ENCODE measurements at regions not wholly inside any gene's neighbourhood (a gene's known extent, or its start where the extent isn't known, plus 50 kb on each side); places are given as distances from the start of the nearest gene placed in this dataset.

DNA sequence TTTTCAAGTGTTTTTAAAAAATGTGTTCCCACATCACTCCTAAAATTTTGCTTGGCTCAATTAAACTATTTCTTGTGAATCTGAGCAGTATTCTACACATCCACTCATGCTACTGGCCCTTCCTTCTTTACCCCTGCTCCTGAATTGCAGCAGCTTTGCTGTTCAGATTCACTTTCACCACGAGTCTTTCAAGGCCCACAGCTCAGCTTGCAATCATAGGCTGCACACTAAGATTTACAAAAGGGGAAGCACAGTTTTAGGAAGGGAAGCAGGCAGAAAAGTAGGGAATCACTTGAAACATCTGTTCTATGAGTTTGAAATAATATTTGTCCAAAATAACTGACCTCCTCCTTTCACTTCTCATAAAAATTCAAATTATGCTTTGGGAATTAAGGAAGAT lies 70.9 kb upstream of the EDEM3 start:
- no peaks in the 10 kb centered on the region for H3K9me3 ChIP-seq (ENCODE audit: control insufficient read depth, insufficient read depth, low read length)
- no peaks in the 10 kb centered on the region for H3F3A ChIP-seq (ENCODE audit: control insufficient read depth, insufficient read depth)
- no peaks in the 10 kb centered on the region for H3K9me2 ChIP-seq (replicated peaks; ENCODE audit: control insufficient read depth, low read length)
- H3K4me2 ChIP-seq (ENCODE audit: low read length): no peak overlapping the region
- peaks cover 14% of the 10 kb centered on the region for H3K4me1 ChIP-seq (ENCODE audit: control insufficient read depth, low read length)
- TF ChIP-seq EZH2phosphoT487 (IDR thresholded peaks at IDR 0.05; ENCODE audit: borderline replicate concordance, low read length): no peak
- TF ChIP-seq, protein P1, sequence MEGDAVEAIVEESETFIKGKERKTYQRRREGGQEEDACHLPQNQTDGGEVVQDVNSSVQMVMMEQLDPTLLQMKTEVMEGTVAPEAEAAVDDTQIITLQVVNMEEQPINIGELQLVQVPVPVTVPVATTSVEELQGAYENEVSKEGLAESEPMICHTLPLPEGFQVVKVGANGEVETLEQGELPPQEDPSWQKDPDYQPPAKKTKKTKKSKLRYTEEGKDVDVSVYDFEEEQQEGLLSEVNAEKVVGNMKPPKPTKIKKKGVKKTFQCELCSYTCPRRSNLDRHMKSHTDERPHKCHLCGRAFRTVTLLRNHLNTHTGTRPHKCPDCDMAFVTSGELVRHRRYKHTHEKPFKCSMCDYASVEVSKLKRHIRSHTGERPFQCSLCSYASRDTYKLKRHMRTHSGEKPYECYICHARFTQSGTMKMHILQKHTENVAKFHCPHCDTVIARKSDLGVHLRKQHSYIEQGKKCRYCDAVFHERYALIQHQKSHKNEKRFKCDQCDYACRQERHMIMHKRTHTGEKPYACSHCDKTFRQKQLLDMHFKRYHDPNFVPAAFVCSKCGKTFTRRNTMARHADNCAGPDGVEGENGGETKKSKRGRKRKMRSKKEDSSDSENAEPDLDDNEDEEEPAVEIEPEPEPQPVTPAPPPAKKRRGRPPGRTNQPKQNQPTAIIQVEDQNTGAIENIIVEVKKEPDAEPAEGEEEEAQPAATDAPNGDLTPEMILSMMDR (IDR thresholded peaks at IDR 0.05; ENCODE audit: low read depth, low read length, poor library complexity, severe bottlenecking): no peak
- no peaks in the 10 kb centered on the region for H3K79me2 ChIP-seq (ENCODE audit: control insufficient read depth, low read length)
- no peak overlapping the region for H3K27ac ChIP-seq (ENCODE audit: low read depth, low read length)
- H4K20me1 ChIP-seq (ENCODE audit: control insufficient read depth, insufficient read depth, low read depth, low read length): no peaks in the 10 kb centered on the region
- H3K4me3 ChIP-seq (ENCODE audit: low read length): no peak overlapping the region
- H3K36me3 ChIP-seq (ENCODE audit: control insufficient read depth, low read length): peaks cover 4% of the 10 kb centered on the region; the same call in 1 of the 2 replicates
- no peaks in the 10 kb centered on the region for H3K27me3 ChIP-seq (ENCODE audit: control insufficient read depth, low read length)

DNA sequence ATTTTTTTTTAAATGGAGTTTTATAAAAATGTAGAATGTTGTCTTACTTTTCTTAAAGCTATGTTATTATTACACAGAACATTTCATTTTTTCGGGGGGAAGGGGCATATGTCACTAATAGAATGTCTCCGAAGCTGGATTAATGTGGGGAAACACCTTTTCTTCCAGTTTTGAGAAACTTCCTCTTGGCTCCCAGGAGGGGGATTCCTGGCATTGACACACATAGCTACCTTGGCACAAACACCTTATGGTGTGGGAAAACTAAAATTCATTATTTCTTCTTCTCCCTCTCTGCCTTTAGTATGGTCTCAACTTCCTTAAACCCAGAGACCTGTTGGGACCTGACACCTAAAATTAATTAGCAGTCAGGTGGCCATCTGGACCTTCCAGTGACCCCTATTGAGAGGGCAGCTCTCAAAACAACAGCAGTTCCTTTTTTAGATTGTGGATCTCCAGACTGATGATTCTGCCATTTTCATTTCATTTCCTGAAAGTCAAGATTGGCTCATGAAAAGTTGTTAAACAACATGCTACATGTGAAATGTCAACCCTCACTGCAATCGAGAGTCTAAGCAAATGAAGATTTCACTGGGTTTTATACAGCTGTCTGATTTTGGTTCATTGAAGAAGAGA lies 70.1 kb upstream of the EDEM3 start:
- Histone ChIP-seq H4K20me1 (ENCODE audit: control insufficient read depth, insufficient read depth, low read depth, low read length) (no peaks in the 10 kb centered on the region), H3K79me2 (ENCODE audit: control insufficient read depth, low read length) (no peaks in the 10 kb centered on the region), H3K36me3 (ENCODE audit: control insufficient read depth, low read length) (peaks cover 4% of the 10 kb centered on the region; the same call in 1 of the 2 replicates), H3K4me1 (ENCODE audit: control insufficient read depth, low read length) (peaks cover 14% of the 10 kb centered on the region), H3K9me2 (replicated peaks; ENCODE audit: control insufficient read depth, low read length) (no peaks in the 10 kb centered on the region), H3K27me3 (ENCODE audit: control insufficient read depth, low read length) (no peaks in the 10 kb centered on the region), H3K27ac (ENCODE audit: low read depth, low read length) (no peak overlapping the region), H3K4me3 (ENCODE audit: low read length) (no peak overlapping the region), H3F3A (ENCODE audit: control insufficient read depth, insufficient read depth) (no peaks in the 10 kb centered on the region), H3K4me2 (ENCODE audit: low read length) (no peak overlapping the region), H3K9me3 (ENCODE audit: control insufficient read depth, insufficient read depth, low read length) (no peaks in the 10 kb centered on the region)
- no peak for TF ChIP-seq EZH2phosphoT487 (IDR thresholded peaks at IDR 0.05; ENCODE audit: borderline replicate concordance, low read length)
- TF ChIP-seq, protein P1 (IDR thresholded peaks at IDR 0.05; ENCODE audit: low read depth, low read length, poor library complexity, severe bottlenecking): no peak

DNA sequence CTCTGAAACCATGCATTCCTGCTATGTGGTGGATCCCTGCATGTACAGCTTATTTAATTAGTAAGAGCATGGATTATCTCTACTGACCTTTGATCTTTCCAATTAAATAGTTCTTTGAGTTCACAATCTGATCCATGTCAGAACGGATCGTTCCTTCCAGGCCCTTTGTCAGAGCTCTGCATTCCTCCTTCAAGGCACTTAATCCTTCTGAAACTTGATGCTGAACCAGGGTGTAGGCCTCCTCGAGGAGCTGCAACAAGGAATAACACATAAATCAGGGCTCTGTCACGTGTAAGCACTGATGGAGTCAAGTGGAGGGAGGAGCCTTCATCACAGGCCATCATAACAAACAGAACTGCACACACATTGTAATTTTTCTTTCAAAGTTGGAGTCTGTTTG lies 68.4 kb upstream of the EDEM3 start:
- Histone ChIP-seq H3K36me3 (ENCODE audit: control insufficient read depth, low read length) (peaks cover 4% of the 10 kb centered on the region; the same call in 1 of the 2 replicates), H3K4me2 (ENCODE audit: low read length) (no peak overlapping the region), H4K20me1 (ENCODE audit: control insufficient read depth, insufficient read depth, low read depth, low read length) (no peaks in the 10 kb centered on the region), H3K4me3 (ENCODE audit: low read length) (no peak overlapping the region), H3K79me2 (ENCODE audit: control insufficient read depth, low read length) (no peaks in the 10 kb centered on the region), H3K9me2 (replicated peaks; ENCODE audit: control insufficient read depth, low read length) (no peaks in the 10 kb centered on the region), H3K4me1 (ENCODE audit: control insufficient read depth, low read length) (peaks cover 9% of the 10 kb centered on the region), H3K9me3 (ENCODE audit: control insufficient read depth, insufficient read depth, low read length) (no peaks in the 10 kb centered on the region), H3K27ac (ENCODE audit: low read depth, low read length) (no peak overlapping the region), H3F3A (ENCODE audit: control insufficient read depth, insufficient read depth) (no peaks in the 10 kb centered on the region), H3K27me3 (ENCODE audit: control insufficient read depth, low read length) (no peaks in the 10 kb centered on the region)
- TF ChIP-seq EZH2phosphoT487 (IDR thresholded peaks at IDR 0.05; ENCODE audit: borderline replicate concordance, low read length): no peak
- TF ChIP-seq, protein P1 (IDR thresholded peaks at IDR 0.05; ENCODE audit: low read depth, low read length, poor library complexity, severe bottlenecking): no peak

Measured in DOHH2 (cell line).